ENCODE measurements at regions not wholly inside any gene's neighbourhood (a gene's known extent, or its start where the extent isn't known, plus 50 kb on each side); places are given as distances from the start of the nearest gene placed in this dataset.
"Not testable (repeated sequence)": the region's sequence is repeated elsewhere in the genome, so short reads cannot be mapped to it uniquely, and the experiment has no call there.

GRCh38 chr4:64969081-64969480 is 559.8 kb upstream of the TECRL start:
- DNase-seq (ENCODE audit: low read depth in 2 of 2) = no peak

DNA sequence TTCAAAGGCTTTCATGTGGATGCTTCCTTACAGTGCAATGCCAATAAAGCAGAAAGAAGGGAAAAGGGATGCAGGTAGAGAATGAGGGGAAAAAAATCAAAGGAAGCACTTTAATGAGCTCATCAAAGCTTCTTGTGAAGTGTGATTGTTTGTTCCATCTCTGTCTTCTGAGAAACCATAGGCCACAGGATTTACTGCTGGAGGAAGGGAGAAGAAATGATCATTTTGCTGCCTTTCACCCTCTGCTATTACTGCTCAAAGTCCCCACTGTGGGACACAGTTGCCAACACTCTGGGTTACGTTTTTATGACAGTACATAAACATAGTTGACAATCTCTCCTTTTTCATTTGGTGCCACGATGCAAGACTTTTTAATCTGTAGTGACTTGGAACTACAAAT is 558.0 kb upstream of the TECRL start:
- DNase-seq (ENCODE audit: low read depth in 2 of 2) = no peak

GRCh38 chr4:64960516-64960915 is 551.3 kb upstream of the TECRL start:
- no peak for DNase-seq (ENCODE audit: low read depth in 2 of 2)

DNA sequence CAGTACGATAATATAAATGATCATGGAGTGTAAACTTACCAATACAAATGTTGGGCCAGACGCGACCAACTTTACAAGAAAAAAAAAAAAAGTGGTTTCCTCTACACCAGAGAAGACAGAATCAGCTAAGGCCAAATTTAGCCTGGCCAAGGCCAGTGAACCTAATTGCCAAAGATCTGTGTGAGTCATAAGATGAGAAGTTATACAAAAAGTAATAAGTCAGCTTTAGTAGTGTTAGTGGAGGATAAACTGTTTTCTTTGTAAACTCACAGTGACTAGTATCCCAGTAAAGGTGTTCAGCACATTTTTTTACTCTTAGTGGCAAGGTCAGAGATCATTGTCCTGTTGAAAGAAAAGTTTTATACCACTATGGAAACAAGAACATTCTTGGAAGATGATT is 531.4 kb upstream of the TECRL start:
- no peak for DNase-seq (ENCODE audit: low read depth in 2 of 2)

DNA sequence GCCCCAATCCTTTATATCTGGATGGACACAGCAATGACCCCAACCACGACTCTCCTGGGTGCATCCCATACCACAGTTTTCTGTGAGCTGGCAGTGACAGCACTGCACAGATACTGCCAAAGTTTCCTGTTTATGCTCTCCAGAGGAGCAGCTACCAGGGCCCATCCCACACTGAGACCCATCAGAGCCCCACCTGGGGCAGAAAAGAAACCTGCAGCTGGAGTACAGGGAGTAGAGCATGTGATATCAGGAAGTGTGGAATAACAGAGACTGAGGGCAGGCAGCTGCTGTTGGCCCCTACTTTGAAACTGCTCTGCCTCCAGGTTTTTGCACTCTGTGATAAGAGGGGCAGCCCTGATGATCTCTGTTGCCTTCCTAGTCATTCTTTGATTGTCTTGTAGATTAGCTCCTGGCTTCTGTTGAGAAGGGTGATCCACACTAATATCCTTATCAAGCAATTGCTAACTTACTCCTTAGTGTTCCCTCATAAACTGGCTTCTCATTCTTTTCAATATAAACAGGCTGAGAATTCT is 526.3 kb upstream of the TECRL start:
- no peak for DNase-seq (ENCODE audit: low read depth in 2 of 2)

DNA sequence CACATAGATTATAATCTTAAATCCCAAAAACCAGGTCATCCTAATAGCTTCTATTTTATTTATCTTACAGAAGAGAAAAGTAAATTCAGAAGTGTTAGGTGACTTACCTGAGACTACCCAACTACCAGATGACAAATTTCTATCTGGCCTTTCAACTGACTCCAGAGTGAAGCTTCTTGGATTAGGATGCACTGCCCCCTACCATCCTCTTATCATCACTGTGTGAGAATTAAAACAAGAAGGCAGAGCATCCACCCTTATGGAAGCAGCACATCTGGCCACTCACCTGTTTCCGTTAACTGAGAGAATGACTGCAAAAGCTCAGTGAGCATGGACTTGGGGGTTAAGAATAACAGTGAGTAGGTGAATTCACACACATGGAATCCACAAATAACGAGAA is 502.6 kb upstream of the TECRL start:
- DNase-seq (ENCODE audit: low read depth in 2 of 2) = no peak

GRCh38 chr4:64903986-64904385 is 494.7 kb upstream of the TECRL start:
- no peak for DNase-seq (ENCODE audit: low read depth in 2 of 2)

- no peak for DNase-seq (ENCODE audit: low read depth in 2 of 2)
These were observed 490.3 kb upstream of the TECRL start for GRCh38 chr4:64899563-64899962.

DNA sequence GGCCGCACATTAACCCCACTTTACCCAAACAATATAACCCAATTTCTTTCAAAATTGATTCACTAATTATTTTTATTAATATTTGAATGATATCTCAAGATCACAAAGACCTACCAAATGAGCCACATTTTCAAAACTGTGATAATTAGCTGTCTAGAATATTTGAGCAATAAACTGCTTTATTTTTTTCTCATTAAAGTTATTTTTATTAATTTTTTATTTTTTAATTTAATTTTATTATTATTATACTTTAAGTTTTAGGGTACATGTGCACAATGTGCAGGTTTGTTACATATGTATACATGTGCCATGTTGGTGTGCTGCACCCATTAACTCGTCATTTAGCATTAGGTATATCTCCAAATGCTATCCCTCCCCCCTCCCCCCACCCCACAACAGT is 489.8 kb upstream of the TECRL start:
- not testable (repeated sequence) for DNase-seq (ENCODE audit: low read depth in 2 of 2)

DNA sequence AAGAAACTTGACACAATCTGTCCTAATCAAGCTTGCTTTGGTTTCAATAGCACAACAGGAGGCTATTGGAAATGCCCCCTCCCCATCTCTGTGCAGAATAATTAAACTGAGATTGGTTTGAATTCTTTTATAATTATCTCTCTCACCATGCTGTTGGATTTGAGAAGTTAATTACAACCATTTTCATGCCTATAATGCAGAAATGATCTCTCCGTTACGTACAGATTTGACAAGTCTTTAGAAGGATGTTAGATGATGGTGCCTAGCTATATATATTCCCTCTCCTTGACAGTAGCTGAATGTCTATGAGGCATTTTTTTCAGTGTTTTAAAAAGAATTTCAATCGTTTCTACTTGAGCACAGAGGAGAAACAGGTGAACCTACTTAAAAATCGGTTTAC is 488.4 kb upstream of the TECRL start:
- no peak for DNase-seq (ENCODE audit: low read depth in 2 of 2)

DNA sequence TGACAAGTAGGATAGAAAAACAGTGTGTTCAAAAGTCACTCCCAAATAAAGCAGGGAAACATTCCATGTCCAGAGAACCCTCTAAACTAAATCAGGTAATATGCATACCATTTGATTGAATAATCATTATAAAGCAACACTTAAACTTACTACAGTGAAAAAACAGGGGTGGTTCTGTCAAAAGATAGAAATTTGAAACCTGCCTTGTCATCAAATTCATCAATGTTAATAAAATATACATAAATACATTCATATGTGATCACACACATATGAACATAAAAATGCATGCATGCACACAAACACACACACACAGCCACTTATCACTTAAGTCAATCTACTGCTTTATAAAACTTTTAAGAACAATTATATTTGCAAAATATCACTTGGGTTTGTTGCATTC is 485.8 kb upstream of the TECRL start:
- DNase-seq (ENCODE audit: low read depth in 2 of 2) = no peak

DNA sequence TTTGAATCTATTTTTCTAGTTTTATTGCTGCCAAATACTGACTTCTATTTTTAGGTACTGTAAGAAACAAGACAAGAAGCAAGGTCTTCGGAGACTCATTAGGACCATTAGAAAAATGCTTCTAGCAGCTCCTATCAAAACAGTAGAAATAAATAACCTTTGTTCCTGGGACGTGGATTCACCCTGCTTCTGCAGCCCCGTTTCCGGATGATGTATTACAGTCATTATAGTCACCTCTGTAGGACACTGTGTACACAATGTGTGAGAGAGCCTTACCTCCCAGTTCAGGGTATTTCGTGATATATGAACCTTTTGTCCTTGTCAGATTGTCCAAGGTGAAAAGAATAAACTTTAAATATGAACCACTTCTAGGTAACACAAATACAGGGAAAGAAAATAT is 484.0 kb upstream of the TECRL start:
- no peak for DNase-seq (ENCODE audit: low read depth in 2 of 2)

- no peak for DNase-seq (ENCODE audit: low read depth in 2 of 2)
These were observed 480.8 kb upstream of the TECRL start for GRCh38 chr4:64889906-64890610.

GRCh38 chr4:64883087-64883807 is 474.0 kb upstream of the TECRL start:
- DNase-seq (ENCODE audit: low read depth in 2 of 2) = no peak

DNA sequence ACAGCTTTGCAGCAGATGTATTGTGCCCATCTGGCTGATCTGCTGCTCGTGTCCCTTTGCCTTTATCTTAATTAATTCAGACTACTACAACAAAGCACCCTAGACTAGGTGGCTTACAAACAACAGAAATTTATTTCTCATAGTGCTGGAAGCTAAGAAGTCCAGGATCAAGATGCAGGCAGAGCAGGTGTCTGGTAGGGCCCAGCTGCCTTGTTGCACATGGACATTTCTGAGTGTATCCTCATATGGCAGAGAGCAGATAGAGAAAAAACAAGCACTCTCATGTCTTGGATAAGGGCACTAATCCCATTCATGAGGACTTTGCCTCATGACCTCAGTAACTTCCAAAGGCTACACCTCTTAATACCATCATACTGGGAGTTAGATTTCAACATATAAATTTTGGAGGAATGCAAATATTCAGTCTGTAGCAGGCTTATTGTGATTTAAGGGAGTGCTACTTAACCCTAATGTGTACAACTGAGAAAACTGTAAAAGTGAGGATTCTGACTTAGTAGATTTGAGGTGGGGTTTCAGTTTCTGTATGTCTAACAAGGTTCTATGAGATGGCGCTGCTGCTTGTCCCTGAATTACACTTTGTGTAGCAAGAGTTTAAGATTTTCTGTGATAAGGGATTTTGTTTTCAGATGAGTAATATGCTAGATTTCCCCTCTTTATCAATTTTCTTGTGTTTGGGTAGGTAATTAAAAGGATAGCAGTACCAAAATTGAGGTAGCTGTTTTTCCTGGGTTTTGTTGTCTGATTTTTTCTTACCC is 473.2 kb upstream of the TECRL start:
- DNase-seq (ENCODE audit: low read depth in 2 of 2) = no peak

DNA sequence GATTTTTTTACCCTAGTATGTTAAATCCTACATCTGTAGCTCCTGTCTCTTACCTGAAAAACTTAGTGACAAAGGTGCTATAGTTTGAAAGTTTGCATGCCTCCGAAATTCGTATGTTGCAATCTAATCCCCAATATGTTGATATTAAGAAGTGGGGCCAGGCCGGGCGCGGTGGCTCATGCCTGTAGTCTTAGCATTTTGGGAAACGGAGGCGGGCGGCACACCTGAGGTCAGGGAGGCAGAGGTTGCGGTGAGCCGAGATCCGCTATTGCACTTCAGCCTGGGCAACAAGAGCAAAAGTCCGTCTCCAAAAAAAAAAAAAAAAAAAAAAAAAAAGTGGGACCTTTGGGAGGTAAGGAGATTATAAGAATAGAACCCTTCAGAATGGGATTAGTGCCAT is 471.3 kb upstream of the TECRL start:
- no peak for DNase-seq (ENCODE audit: low read depth in 2 of 2)

- no peak for DNase-seq (ENCODE audit: low read depth in 2 of 2)
These were observed 466.8 kb upstream of the TECRL start for GRCh38 chr4:64876021-64876420.

DNA sequence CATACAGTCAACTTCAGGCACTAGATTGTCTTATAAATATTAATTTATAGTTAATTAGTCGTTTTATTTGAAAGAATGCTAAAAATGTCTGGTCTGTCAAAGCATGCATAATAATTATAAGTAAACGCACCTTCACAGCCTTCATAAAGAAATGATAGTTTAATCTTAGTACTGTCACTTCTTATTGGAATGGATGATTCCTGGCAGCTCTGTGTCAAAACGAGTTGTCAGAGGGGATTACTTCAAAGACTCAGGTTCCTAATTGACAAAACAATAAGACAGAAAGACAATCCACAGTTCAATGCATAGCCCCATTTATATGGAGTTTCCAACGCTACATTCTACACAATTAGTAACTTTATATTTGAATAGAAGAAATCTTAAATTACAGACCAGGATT is 461.3 kb upstream of the TECRL start:
- DNase-seq (ENCODE audit: low read depth in 2 of 2) = no peak

GRCh38 chr4:64857815-64858214 is 448.6 kb upstream of the TECRL start:
- DNase-seq (ENCODE audit: low read depth in 2 of 2) = no peak

DNA sequence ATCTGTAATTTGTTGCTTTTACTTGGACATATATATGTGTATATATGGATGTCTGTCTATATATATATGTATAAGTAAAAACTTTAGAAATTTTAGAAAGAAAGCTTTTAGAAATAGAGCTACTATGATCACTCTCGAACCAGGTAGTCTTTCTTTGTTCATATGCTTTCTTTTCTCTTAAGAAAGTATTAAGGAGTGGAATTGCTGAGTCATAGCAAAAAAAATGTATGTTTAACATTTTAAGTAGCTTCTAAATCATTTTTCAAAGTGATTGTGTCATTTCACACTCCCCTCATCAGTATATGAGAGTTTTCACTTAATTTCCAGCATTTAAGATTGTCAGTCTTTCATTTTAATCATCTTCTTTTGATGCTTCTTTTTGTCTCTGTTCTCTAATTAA is 447.9 kb upstream of the TECRL start:
- DNase-seq (ENCODE audit: low read depth in 2 of 2) = no peak

DNA sequence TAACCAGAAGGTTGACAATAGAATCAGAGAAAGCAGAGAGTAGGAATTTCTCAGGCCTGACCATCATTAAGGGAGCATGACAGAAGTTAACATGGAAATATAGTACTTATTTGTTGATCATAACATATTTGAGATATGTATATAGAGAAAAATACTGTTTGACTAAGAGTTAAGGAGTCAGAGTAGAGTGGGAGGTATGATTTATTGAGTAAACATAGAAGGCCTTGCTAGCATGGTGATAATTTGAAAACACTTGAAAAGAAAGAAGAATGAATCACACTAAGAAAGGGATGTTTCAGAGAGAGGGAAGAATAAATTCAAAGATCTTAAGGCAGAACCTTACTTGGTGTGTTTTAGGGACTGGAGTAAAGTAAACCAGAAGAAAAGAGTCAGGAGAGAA is 437.2 kb upstream of the TECRL start:
- DNase-seq (ENCODE audit: low read depth in 2 of 2) = no peak

- DNase-seq (ENCODE audit: low read depth in 2 of 2) = no peak
These were observed 420.5 kb upstream of the TECRL start for GRCh38 chr4:64829749-64830148.

- DNase-seq (ENCODE audit: low read depth in 2 of 2) = no peak
These were observed 415.3 kb upstream of the TECRL start for GRCh38 chr4:64824591-64824990.

Data from stimulated activated CD4-positive, alpha-beta T cell treated with anti-CD3 and anti-CD28 coated beads, Interleukin-4, amount 100 ng/mL, for 48 hours (primary cell).